Brain microvascular endothelial cell (primary cell): ENCODE measurements at regions not wholly inside any gene's neighbourhood (a gene's known extent, or its start where the extent isn't known, plus 50 kb on each side); places are given as distances from the start of the nearest gene placed in this dataset.

Experiments
- DNase-seq: peaks from one replicate; pipeline ENCODE4 v3.0.0-alpha.2; 2020
- H3K27ac ChIP-seq: fragments of 250-450 bp; sonication (Bioruptor Pico); 2 replicates; pipeline ENCODE4 v1.5.1; 2020; ENCODE audit warnings: mild to moderate bottlenecking, moderate library complexity
- H3K27me3 ChIP-seq: fragments of 250-450 bp; sonication (Bioruptor Pico); replicated peaks from 2 replicates; pipeline ENCODE4 v1.5.1; 2020; ENCODE audit warnings: mild to moderate bottlenecking
- H3K36me3 ChIP-seq: fragments of 250-450 bp; sonication (Bioruptor Pico); replicated peaks from 2 replicates; pipeline ENCODE4 v1.5.1; 2020; ENCODE audit warnings: mild to moderate bottlenecking
- H3K4me3 ChIP-seq: 2 replicates; pipeline ENCODE4 v1.5.1; 2011; ENCODE audit warnings: low read depth, mild to moderate bottlenecking, control low read depth, low read length, moderate library complexity
- in situ Hi-C: cut with HindIII; loops from 2 replicates; pipeline ENCODE4 v1.10.0; 2017; ENCODE audit warnings: low sequenced_read_pairs, low pct_ligation_motif_present
- TF ChIP-seq, protein P1 (sequence below): IDR thresholded peaks from 2 replicates; pipeline ENCODE4 v1.5.1; 2011; ENCODE audit warnings: low read depth, mild to moderate bottlenecking, moderate library complexity, low read length, control low read depth, inconsistent platforms; ENCODE audit errors: missing control alignments

DNA sequence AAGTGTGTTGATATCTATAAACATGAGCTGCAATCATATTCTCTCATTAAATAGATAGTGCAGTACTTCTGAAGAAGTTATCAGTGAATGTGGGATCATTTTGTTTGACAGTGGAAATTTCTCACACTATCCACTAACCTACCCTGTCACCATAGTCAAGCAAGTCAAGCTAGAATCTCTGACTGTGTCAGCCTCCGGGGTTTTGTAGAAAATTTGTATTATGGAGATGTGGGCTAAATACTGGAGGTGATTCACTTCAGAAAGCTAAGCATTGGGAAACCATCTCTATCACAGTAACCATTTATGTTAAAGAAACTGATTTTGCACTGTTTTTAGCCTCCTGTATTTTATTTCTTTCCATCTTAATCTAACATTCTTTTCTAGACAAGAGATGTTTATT, 126.6 kb upstream of the CREB1 start:
- Histone ChIP-seq H3K4me3 (no peak overlapping the region), H3K36me3 (no peaks in the 10 kb centered on the region), H3K27me3 (no peaks in the 10 kb centered on the region), H3K27ac (no peak overlapping the region)
- no peak for DNase-seq
- TF ChIP-seq, protein P1, sequence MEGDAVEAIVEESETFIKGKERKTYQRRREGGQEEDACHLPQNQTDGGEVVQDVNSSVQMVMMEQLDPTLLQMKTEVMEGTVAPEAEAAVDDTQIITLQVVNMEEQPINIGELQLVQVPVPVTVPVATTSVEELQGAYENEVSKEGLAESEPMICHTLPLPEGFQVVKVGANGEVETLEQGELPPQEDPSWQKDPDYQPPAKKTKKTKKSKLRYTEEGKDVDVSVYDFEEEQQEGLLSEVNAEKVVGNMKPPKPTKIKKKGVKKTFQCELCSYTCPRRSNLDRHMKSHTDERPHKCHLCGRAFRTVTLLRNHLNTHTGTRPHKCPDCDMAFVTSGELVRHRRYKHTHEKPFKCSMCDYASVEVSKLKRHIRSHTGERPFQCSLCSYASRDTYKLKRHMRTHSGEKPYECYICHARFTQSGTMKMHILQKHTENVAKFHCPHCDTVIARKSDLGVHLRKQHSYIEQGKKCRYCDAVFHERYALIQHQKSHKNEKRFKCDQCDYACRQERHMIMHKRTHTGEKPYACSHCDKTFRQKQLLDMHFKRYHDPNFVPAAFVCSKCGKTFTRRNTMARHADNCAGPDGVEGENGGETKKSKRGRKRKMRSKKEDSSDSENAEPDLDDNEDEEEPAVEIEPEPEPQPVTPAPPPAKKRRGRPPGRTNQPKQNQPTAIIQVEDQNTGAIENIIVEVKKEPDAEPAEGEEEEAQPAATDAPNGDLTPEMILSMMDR = no peak
- in situ Hi-C loops = no loop called here

DNA sequence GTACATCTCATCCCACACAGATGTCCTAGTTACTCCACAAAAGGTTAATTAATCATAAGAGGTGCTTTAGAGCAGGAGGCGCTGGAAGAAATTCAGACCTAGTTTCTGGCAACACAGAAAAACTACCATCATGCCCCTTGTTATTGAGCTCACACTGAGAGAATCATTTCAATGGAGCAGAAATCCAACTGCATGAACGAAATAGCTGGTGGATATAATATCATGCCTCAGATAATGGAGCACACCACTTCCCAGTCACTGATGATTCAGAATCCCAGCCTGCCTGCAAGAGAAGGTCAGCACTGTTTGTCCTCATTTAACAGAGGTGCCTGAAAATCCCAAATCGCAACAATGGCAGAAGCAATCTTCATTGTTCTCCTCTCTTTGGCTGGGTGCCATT, 125.8 kb upstream of the CREB1 start:
- no peak overlapping the region for H3K4me3 ChIP-seq
- TF ChIP-seq, protein P1 = no peak
- DNase-seq = no peak

DNA sequence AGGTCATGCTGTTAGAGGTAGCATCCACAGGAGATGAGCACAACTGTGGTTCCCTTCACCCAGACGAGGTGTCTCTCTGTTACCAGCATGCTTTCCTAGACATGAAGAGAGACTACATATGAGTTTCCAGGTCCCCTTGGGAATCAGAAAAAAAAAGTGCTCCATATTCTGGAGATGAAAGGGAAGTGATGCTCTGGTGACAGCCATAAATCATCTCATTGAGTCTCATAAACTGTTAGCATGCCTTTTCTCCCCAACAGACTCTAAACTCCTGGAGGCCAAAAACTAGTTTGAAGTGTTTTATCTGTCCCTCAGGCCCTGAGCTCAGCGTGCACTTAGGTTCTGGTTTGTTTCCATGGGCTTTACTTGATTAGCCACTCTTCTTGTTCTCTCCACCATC, 124.6 kb upstream of the CREB1 start:
- no peaks in the 10 kb centered on the region for H3K36me3 ChIP-seq
- no peak overlapping the region for H3K27ac ChIP-seq
- TF ChIP-seq, protein P1 = no peak
- H3K27me3 ChIP-seq = no peaks in the 10 kb centered on the region
- in situ Hi-C loops = no loop called here
- H3K4me3 ChIP-seq = no peak overlapping the region
- DNase-seq = no peak

More for the DNA sequence above, 125.8 kb upstream of the CREB1 start:
- in situ Hi-C loops = no loop called here
- Histone ChIP-seq H3K27me3 (no peaks in the 10 kb centered on the region), H3K27ac (no peak overlapping the region), H3K36me3 (no peaks in the 10 kb centered on the region)

DNA sequence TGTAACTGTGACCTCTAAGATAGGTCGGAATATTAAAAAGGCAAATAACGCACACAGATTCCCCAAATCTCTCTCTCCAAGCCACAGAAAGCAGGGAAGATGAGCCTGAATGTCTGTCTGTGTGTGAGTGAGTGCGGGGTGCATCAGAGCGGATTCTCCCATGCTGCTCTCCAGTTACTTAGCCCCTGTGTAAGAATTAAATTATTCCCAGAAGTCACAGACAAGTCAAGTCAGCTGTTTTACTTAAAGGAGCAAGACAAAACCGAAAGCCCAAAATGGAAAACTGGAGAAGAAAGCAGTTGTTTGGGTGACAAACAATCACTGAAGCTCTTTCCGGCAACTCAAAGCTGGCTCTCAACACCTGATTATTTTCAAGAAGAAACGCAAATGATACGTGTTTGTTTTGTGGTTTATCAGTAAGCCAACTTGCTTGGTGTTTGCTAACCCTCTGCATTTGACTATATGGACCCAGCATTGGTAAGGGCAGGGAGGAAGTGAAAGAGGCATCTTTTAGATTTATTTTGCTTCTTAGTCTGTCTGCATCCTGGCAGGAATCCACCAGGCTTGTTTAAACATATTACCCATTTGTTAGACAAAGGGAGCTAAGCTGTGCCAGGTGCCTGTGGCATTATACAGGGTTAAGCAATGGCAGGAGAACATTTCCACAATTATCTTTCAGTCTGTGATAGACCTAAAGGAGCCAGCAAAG, 121.5 kb upstream of the CREB1 start:
- Histone ChIP-seq H3K27ac (no peak overlapping the region), H3K4me3 (no peak overlapping the region), H3K36me3 (no peaks in the 10 kb centered on the region), H3K27me3 (no peaks in the 10 kb centered on the region)
- in situ Hi-C loops = no loop called here
- TF ChIP-seq, protein P1 = no peak
- no peak for DNase-seq

DNA sequence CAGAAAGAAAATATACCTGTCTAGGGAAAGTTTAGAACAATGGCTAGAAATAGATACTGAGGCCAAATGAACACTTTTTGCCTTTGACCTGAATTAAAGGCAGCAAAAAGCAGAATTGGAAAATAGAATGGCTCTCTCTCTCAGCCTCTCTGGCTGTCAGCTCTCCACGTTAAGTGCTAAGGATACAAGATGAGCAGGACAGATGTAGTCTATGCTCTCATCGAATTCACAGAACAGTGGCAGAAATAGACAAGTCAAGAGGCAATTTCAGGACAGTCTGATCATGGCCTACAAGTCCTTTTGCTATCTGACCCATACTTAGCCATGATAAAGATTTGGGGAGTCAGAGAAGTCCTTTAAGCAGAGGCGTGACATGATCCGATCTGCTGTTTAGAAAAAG, 120.2 kb upstream of the CREB1 start:
- TF ChIP-seq, protein P1 = no peak
- in situ Hi-C loops = no loop called here
- Histone ChIP-seq H3K27ac (no peak overlapping the region), H3K4me3 (no peak overlapping the region), H3K27me3 (no peaks in the 10 kb centered on the region), H3K36me3 (no peaks in the 10 kb centered on the region)
- DNase-seq = no peak

DNA sequence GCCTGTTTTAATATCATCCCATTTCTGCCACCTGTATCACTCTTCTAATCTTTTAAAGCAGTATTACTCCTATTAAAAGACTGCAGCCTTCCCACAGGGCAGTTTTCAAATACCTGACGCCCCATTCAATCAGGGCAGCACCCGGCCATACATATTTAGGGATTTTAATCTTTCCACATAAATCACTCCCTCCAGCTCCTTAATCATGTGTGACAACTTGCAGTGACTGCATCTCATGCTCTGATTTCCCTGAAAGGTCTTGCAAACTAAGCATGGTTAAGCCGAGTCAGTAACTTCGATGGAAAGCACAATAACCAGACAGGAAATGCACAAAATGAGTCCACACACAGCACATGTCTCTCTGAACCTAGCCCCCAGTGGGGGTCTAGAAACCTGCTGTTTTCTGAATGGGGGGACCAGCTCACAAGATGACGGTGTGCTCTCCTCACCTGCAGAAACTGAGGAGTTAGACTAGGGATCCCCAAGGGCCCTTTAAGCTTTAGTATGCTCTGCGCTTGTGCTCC, 116.9 kb upstream of the CREB1 start:
- H3K4me3 ChIP-seq = no peak overlapping the region
- TF ChIP-seq, protein P1 = no peak
- H3K27ac ChIP-seq = no peak overlapping the region
- DNase-seq = no peak
- no peaks in the 10 kb centered on the region for H3K27me3 ChIP-seq
- in situ Hi-C loops = no loop called here
- H3K36me3 ChIP-seq = no peaks in the 10 kb centered on the region
